H1 (cell line): ENCODE measurements at regions not wholly inside any gene's neighbourhood (a gene's known extent, or its start where the extent isn't known, plus 50 kb on each side); places are given as distances from the start of the nearest gene placed in this dataset.

Source experiments
- CTCF ChIA-PET: fragments of 300-600 bp; sonication (Branson Sonifier 250); formaldehyde crosslinking; loops from one replicate; lab custom pipeline; 2021; ENCODE audit not compliant: partially characterized antibody; lab: Charles Lee
- POLR2A ChIA-PET: fragments of 300-600 bp; sonication (Branson Sonifier 250); formaldehyde crosslinking; loops from one replicate; lab custom pipeline; 2021; ENCODE audit warnings: inconsistent platforms; ENCODE audit not compliant: partially characterized antibody; lab: Charles Lee
- DNase-seq, 2 experiments: peaks; one replicate each; pipeline versions ENCODE4 v3.0.0 to v3.0.0-alpha.2; 2010 to 2022; ENCODE audit warnings: low spot score in 2 of 2, low read depth in 1 of 2, mixed read lengths in 1 of 2
- FAIRE-seq: peaks from 2 replicates; lab custom pipeline; 2011; peaks lifted over from hg19 to GRCh38; lab: Jason Lieb, UNC
- H2AFZ ChIP-seq: 2 replicates; pipeline ENCODE4 v1.8.1; 2012; ENCODE audit warnings: low read length, inconsistent platforms
- H2AK5ac ChIP-seq: 2 replicates; pipeline ENCODE4 v1.6.1; 2013; ENCODE audit warnings: low read depth, low read length
- H2BK120ac ChIP-seq: replicated peaks from 2 replicates; pipeline ENCODE3; 2013; ENCODE audit warnings: low read depth, low read length, inconsistent platforms
- H2BK12ac ChIP-seq: 2 replicates; pipeline ENCODE4 v1.6.1; 2013; ENCODE audit warnings: low read depth, low read length
- H2BK15ac ChIP-seq: 2 replicates; pipeline ENCODE4 v1.6.1; 2013; ENCODE audit warnings: low read length
- H2BK20ac ChIP-seq: 2 replicates; pipeline ENCODE4 v1.6.1; 2013; ENCODE audit warnings: low read length
- H2BK5ac ChIP-seq: 2 replicates; pipeline ENCODE4 v1.6.1; 2013; ENCODE audit warnings: low read depth, low read length
- H3K14ac ChIP-seq: 2 replicates; pipeline ENCODE4 v1.6.1; 2013; ENCODE audit warnings: inconsistent platforms; ENCODE audit not compliant: insufficient read length
- H3K18ac ChIP-seq: 2 replicates; pipeline ENCODE4 v1.6.1; 2013; ENCODE audit warnings: low read length; ENCODE audit errors: extremely low read depth
- H3K23ac ChIP-seq: 2 replicates; pipeline ENCODE4 v1.6.1; 2013; ENCODE audit warnings: inconsistent platforms; ENCODE audit not compliant: insufficient read length
- H3K23me2 ChIP-seq: 2 replicates; pipeline ENCODE4 v1.6.1; 2013; ENCODE audit warnings: low read depth, low read length
- H3K27ac ChIP-seq: 2 replicates; pipeline ENCODE4 v1.6.1; 2011; ENCODE audit warnings: low read depth, low read length, inconsistent platforms
- H3K27me3 ChIP-seq, 4 experiments: replicated peaks in 1 of 4; 1 replicate in 1 of 4; 2 replicates in 3 of 4; pipeline versions ENCODE4 v1.6.1 to v1.8.1; 2011 to 2013; ENCODE audit warnings: low read length in 3 of 4, mild to moderate bottlenecking in 3 of 4, inconsistent platforms in 2 of 4, mixed read lengths in 2 of 4, moderate library complexity in 1 of 4; ENCODE audit not compliant: control insufficient read depth in 3 of 4, insufficient read depth in 3 of 4; ENCODE audit errors: extremely low read depth in 1 of 4
- H3K36me3 ChIP-seq, 4 experiments: 2 replicates each; pipeline versions ENCODE4 v1.6.1 to v1.8.1; 2011 to 2013; ENCODE audit warnings: mild to moderate bottlenecking in 4 of 4, low read length in 3 of 4, moderate library complexity in 2 of 4, control low read depth in 1 of 4, inconsistent platforms in 1 of 4; ENCODE audit not compliant: insufficient read depth in 4 of 4, control insufficient read depth in 2 of 4
- H3K4ac ChIP-seq: replicated peaks from 2 replicates; pipeline ENCODE3; 2013; ENCODE audit warnings: low read length, low read depth, mixed read lengths, inconsistent platforms; ENCODE audit not compliant: insufficient read length
- H3K4me1 ChIP-seq, 4 experiments: replicated peaks in 1 of 4; 1 replicate in 1 of 4; 2 replicates in 3 of 4; pipeline versions ENCODE4 v1.6.1 to v1.8.1; 2011 to 2013; ENCODE audit warnings: low read length in 3 of 4, inconsistent platforms in 2 of 4, mixed read lengths in 1 of 4; ENCODE audit not compliant: insufficient read depth in 4 of 4, control insufficient read depth in 3 of 4
- H3K4me2 ChIP-seq, 2 experiments: 2 replicates each; pipeline versions ENCODE4 v1.6.1 to v1.8.1; 2011 to 2013; ENCODE audit warnings: low read depth in 2 of 2, low read length in 2 of 2, control low read depth in 1 of 2, inconsistent platforms in 1 of 2, mild to moderate bottlenecking in 1 of 2; ENCODE audit not compliant: insufficient read depth in 1 of 2
- H3K4me3 ChIP-seq, 4 experiments: fragments of 200-600, 300-600 bp in 1 of 4; sonication (generic), shearing (Covaris generic), sonication (Bioruptor Twin) in 1 of 4; 2 replicates each; pipeline versions ENCODE4 v1.5.1 to v1.8.1; 2011 to 2016; ENCODE audit warnings: low read length in 4 of 4, low read depth in 3 of 4, control low read depth in 2 of 4, inconsistent platforms in 2 of 4, mild to moderate bottlenecking in 2 of 4, mixed read lengths in 1 of 4, moderate library complexity in 1 of 4; ENCODE audit not compliant: insufficient read depth in 2 of 4; ENCODE audit errors: extremely low read depth in 1 of 4
- H3K56ac ChIP-seq: replicated peaks from 2 replicates; pipeline ENCODE3; 2013; ENCODE audit warnings: low read depth, mild to moderate bottlenecking, mixed read lengths, low read length, inconsistent platforms; ENCODE audit not compliant: insufficient read length
- H3K79me1 ChIP-seq: 2 replicates; pipeline ENCODE4 v1.6.1; 2013; ENCODE audit warnings: low read depth, low read length, control low read depth
- H3K79me2 ChIP-seq, 2 experiments: 2 replicates each; pipeline versions ENCODE4 v1.6.1 to v1.8.1; 2012 to 2013; ENCODE audit warnings: low read length in 2 of 2, mild to moderate bottlenecking in 2 of 2, inconsistent platforms in 1 of 2; ENCODE audit not compliant: insufficient read depth in 2 of 2, control insufficient read depth in 1 of 2
- H3K9ac ChIP-seq, 4 experiments: replicated peaks in 1 of 4; 1 replicate in 1 of 4; 2 replicates in 3 of 4; pipeline versions ENCODE4 v1.6.1 to v1.8.1; 2011 to 2013; ENCODE audit warnings: low read depth in 3 of 4, low read length in 3 of 4, control low read depth in 2 of 4, mild to moderate bottlenecking in 2 of 4, moderate library complexity in 2 of 4, inconsistent platforms in 1 of 4; ENCODE audit errors: extremely low read depth in 1 of 4
- H3K9me3 ChIP-seq, 2 experiments: 2 replicates each; pipeline versions ENCODE4 v1.6.1 to v1.8.1; 2012 to 2013; ENCODE audit warnings: mild to moderate bottlenecking in 2 of 2, moderate library complexity in 2 of 2, control low read depth in 1 of 2, inconsistent platforms in 1 of 2, low read depth in 1 of 2, low read length in 1 of 2, mixed read lengths in 1 of 2; ENCODE audit not compliant: insufficient read depth in 2 of 2
- H4K20me1 ChIP-seq, 2 experiments: replicated peaks in 1 of 2; 2 replicates each; pipeline versions ENCODE3 to v1.8.1; 2011 to 2013; ENCODE audit warnings: inconsistent platforms in 2 of 2, low read length in 2 of 2, mild to moderate bottlenecking in 1 of 2; ENCODE audit not compliant: insufficient read depth in 2 of 2, control insufficient read depth in 1 of 2
- H4K5ac ChIP-seq: 2 replicates; pipeline ENCODE4 v1.6.1; 2013; ENCODE audit warnings: low read length, low read depth, mixed read lengths, inconsistent platforms; ENCODE audit not compliant: insufficient read length
- H4K8ac ChIP-seq: 2 replicates; pipeline ENCODE4 v1.8.0; 2013; ENCODE audit warnings: mild to moderate bottlenecking, moderate library complexity, low read length, inconsistent platforms; ENCODE audit not compliant: insufficient read depth; ENCODE audit errors: extremely low read depth
- H4K91ac ChIP-seq: replicated peaks from 2 replicates; pipeline ENCODE3; 2013; ENCODE audit warnings: low read length, mixed read lengths, inconsistent platforms; ENCODE audit not compliant: insufficient read length
- CTBP2 ChIP-seq: IDR thresholded peaks from 2 replicates; pipeline ENCODE4 v1.7.0; 2011; ENCODE audit warnings: borderline replicate concordance, mild to moderate bottlenecking, moderate library complexity, mixed read lengths, low read length; ENCODE audit not compliant: insufficient read depth, insufficient read length
- NRF1 ChIP-seq: IDR thresholded peaks from 2 replicates; pipeline ENCODE4 v1.6.1; 2011; ENCODE audit warnings: mild to moderate bottlenecking, low read depth, low read length, improper control_type of control experiment
- SIN3A ChIP-seq, 2 experiments: IDR thresholded peaks in 1 of 2; conservative IDR thresholded peaks in 1 of 2; 2 replicates each; pipeline ENCODE4 v1.6.1; 2011 to 2012; ENCODE audit warnings: low read length in 2 of 2, improper control_type of control experiment in 1 of 2, low read depth in 1 of 2, mild to moderate bottlenecking in 1 of 2
- WGBS, 2 experiments: shearing (Covaris generic) in 1 of 2; methylation state at CpG; one replicate each; pipeline versions ENCODE4 v1.1.6 to v1.1.7; 2013 to 2015; ENCODE audit warnings: low lambda C conversion rate in 2 of 2, mixed read lengths in 2 of 2, inconsistent platforms in 1 of 2, low coverage in 1 of 2, missing lambda C conversion rate in 1 of 2; ENCODE audit not compliant: insufficient replicate concordance in 2 of 2, insufficient coverage in 1 of 2, insufficient read length in 1 of 2; ENCODE audit errors: extremely low coverage in 1 of 2, missing lambda C conversion rate in 1 of 2; 5-methylcytosine and 5-hydroxymethylcytosine counted together

- Histone ChIP-seq H2BK12ac (no peak overlapping the region), H3K23ac (no peak overlapping the region)
- FAIRE-seq = no peak
Measured at GRCh38 chr10:113364227-113364626, 188.6 kb upstream of the HABP2 start.

More at GRCh38 chr10:113364227-113364626, 188.6 kb upstream of the HABP2 start:
- WGBS, 2 experiments = 87% methylated on average over 3 of the region's 3 CpGs; no CpG with 5 or more reads in 1 of the 2 experiments
- no peaks in the 10 kb centered on the region; a peak in 1 of 7 replicates for H3K27me3 ChIP-seq
- H4K5ac ChIP-seq = no peak overlapping the region
- no peak for DNase-seq
- H2AK5ac ChIP-seq = no peak overlapping the region
- no peak overlapping the region for H3K56ac ChIP-seq
- no peak overlapping the region for H4K91ac ChIP-seq
- no peak overlapping the region for H3K14ac ChIP-seq
- no peak overlapping the region for H2BK20ac ChIP-seq
- no peaks in the 10 kb centered on the region for H3K79me1 ChIP-seq
- no peaks in the 10 kb centered on the region for H3K23me2 ChIP-seq
- TF ChIP-seq NRF1 = no peak
- TF ChIP-seq CTBP2 = no peak
- TF ChIP-seq SIN3A (conservative IDR thresholded peaks at IDR 0.05 in 1 of 2, IDR thresholded peaks at IDR 0.05 in 1 of 2; ENCODE audit: low read depth in 1 of 2, low read length in 2 of 2) = no peak
- no peak overlapping the region for H2BK120ac ChIP-seq
- H2BK15ac ChIP-seq = no peak overlapping the region
- H3K4me1 ChIP-seq = no peaks in the 10 kb centered on the region
- ChIA-PET POLR2A (no interaction called here), CTCF (interaction anchor here (0.6 to 0.9 kb wide), 3 partner anchors 9 to 249 kb away, joined by 3 read pairs; no protein-coding TSS in a partner anchor)
- no peak overlapping the region for H2BK5ac ChIP-seq
- peaks cover 0 to 5% of the 10 kb centered on the region in 2 experiments; a peak in 1 of 4 replicates for H3K9me3 ChIP-seq
- H3K36me3 ChIP-seq = no peaks in the 10 kb centered on the region
- no peak overlapping the region for H2AFZ ChIP-seq
- H3K18ac ChIP-seq = no peak overlapping the region
- no peak overlapping the region for H3K27ac ChIP-seq
- H4K20me1 ChIP-seq = no peaks in the 10 kb centered on the region
- H3K4ac ChIP-seq = no peak overlapping the region
- no peak overlapping the region for H3K4me3 ChIP-seq
- H3K9ac ChIP-seq = no peak overlapping the region
- no peaks in the 10 kb centered on the region for H3K79me2 ChIP-seq
- no peak overlapping the region for H4K8ac ChIP-seq
- no peak overlapping the region for H3K4me2 ChIP-seq
